IMR-90 (cell line): ENCODE measurements at regions not wholly inside any gene's neighbourhood (a gene's known extent, or its start where the extent isn't known, plus 50 kb on each side); places are given as distances from the start of the nearest gene placed in this dataset.

Source experiments
- ATAC-seq: fragments of 200-7000 bp; cut with Tn5 transposase; 2 replicates; pipeline ENCODE4 v1.9.1; 2020; ENCODE audit warnings: low read depth, mild to moderate bottlenecking, moderate library complexity
- BruUV-seq: library from RNA; stranded (reverse); fragments of 400-500 nt; replicated peaks from 2 replicates; lab custom pipeline; 2021; lab: Mats Ljungman, UMichigan
- CTCF ChIA-PET: fragments of 300-600 bp; formaldehyde crosslinking; extraction: SDS; loops from one replicate; lab custom pipeline; 2021; ENCODE audit warnings: antibody characterized with exemption; lab: Yijun Ruan, JAX
- POLR2A ChIA-PET: fragments of 300-600 bp; sonication (Branson Sonifier 250); formaldehyde crosslinking; loops from one replicate; lab custom pipeline; 2022; ENCODE audit warnings: antibody characterized with exemption; ENCODE audit not compliant: unreplicated experiment; lab: Charles Lee
- DNase-seq: peaks from one replicate; pipeline ENCODE4 v3.0.0; 2013
- H2AFZ ChIP-seq: replicated peaks from 2 replicates; pipeline ENCODE3; 2013; ENCODE audit warnings: low read length, mild to moderate bottlenecking; ENCODE audit not compliant: poor library complexity
- H2AK5ac ChIP-seq: 2 replicates; pipeline ENCODE4 v1.6.1; 2013; ENCODE audit warnings: low read depth, low read length, inconsistent platforms
- H2AK9ac ChIP-seq: replicated peaks from 2 replicates; pipeline ENCODE3; 2013; ENCODE audit warnings: mild to moderate bottlenecking, low read depth, low read length, moderate library complexity; ENCODE audit not compliant: poor library complexity
- H2BK120ac ChIP-seq: 2 replicates; pipeline ENCODE4 v1.6.1; 2013; ENCODE audit warnings: low read depth, low read length, inconsistent platforms
- H2BK15ac ChIP-seq: 3 replicates; pipeline ENCODE4 v1.6.1; 2013; ENCODE audit warnings: low read depth, low read length, inconsistent platforms
- H2BK20ac ChIP-seq: 2 replicates; pipeline ENCODE4 v1.6.1; 2013; ENCODE audit warnings: low read depth, mild to moderate bottlenecking, inconsistent platforms, low read length, moderate library complexity
- H2BK5ac ChIP-seq: 2 replicates; pipeline ENCODE4 v1.6.1; 2013; ENCODE audit warnings: mild to moderate bottlenecking, low read depth, low read length, inconsistent platforms; ENCODE audit not compliant: poor library complexity, severe bottlenecking
- H3K14ac ChIP-seq: replicated peaks from 2 replicates; pipeline ENCODE4 v1.6.1; 2013; ENCODE audit warnings: low read depth, low read length, inconsistent platforms
- H3K18ac ChIP-seq: 2 replicates; pipeline ENCODE4 v1.6.1; 2013; ENCODE audit warnings: low read depth, low read length, control low read depth
- H3K23ac ChIP-seq: 2 replicates; pipeline ENCODE4 v1.6.1; 2013; ENCODE audit warnings: low read depth, low read length, inconsistent platforms
- H3K27ac ChIP-seq: 2 replicates; pipeline ENCODE4 v1.5.1; 2013; ENCODE audit warnings: mild to moderate bottlenecking, control low read depth, low read length; ENCODE audit not compliant: insufficient read depth
- H3K27me3 ChIP-seq: 2 replicates; pipeline ENCODE4 v1.6.1; 2013; ENCODE audit warnings: low read length; ENCODE audit not compliant: control insufficient read depth, insufficient read depth
- H3K36me3 ChIP-seq: 2 replicates; pipeline ENCODE4 v1.6.1; 2013; ENCODE audit warnings: low read length, mixed read lengths; ENCODE audit not compliant: control insufficient read depth, insufficient read depth
- H3K4ac ChIP-seq: 2 replicates; pipeline ENCODE4 v1.6.1; 2013; ENCODE audit warnings: low read depth, low read length, inconsistent platforms
- H3K4me1 ChIP-seq: 2 replicates; pipeline ENCODE4 v1.6.1; 2013; ENCODE audit warnings: low read length, mixed read lengths; ENCODE audit not compliant: control insufficient read depth, insufficient read depth
- H3K4me2 ChIP-seq: 2 replicates; pipeline ENCODE4 v1.6.1; 2013; ENCODE audit warnings: low read depth, mild to moderate bottlenecking, control low read depth, low read length, moderate library complexity
- H3K4me3 ChIP-seq: 2 replicates; pipeline ENCODE4 v1.5.1; 2013; ENCODE audit warnings: low read depth, mild to moderate bottlenecking, control low read depth, low read length, moderate library complexity; ENCODE audit not compliant: insufficient read depth
- H3K56ac ChIP-seq: 2 replicates; pipeline ENCODE4 v1.6.1; 2013; ENCODE audit warnings: low read length, inconsistent platforms; ENCODE audit not compliant: insufficient read depth; ENCODE audit errors: extremely low read depth
- H3K79me1 ChIP-seq, 2 experiments: 2 replicates each; pipeline ENCODE4 v1.6.1; 2013; ENCODE audit warnings: low read length in 2 of 2, inconsistent platforms in 1 of 2, low read depth in 1 of 2
- H3K9ac ChIP-seq: 2 replicates; pipeline ENCODE4 v1.6.1; 2013; ENCODE audit warnings: low read depth, low read length, control low read depth
- H3K9me1 ChIP-seq: 2 replicates; pipeline ENCODE4 v1.6.1; 2013; ENCODE audit warnings: low read length, inconsistent platforms; ENCODE audit not compliant: insufficient read depth
- H3K9me3 ChIP-seq: 2 replicates; pipeline ENCODE4 v1.6.1; 2013; ENCODE audit warnings: low read length; ENCODE audit not compliant: control insufficient read depth, insufficient read depth
- H4K20me1 ChIP-seq: 2 replicates; pipeline ENCODE4 v1.6.1; 2013; ENCODE audit warnings: low read length, inconsistent platforms; ENCODE audit not compliant: insufficient read depth
- H4K5ac ChIP-seq: 2 replicates; pipeline ENCODE4 v1.6.1; 2013; ENCODE audit warnings: mild to moderate bottlenecking, low read depth, low read length, control low read depth
- H4K8ac ChIP-seq, 2 experiments: 2 replicates each; pipeline ENCODE4 v1.6.1; 2013; ENCODE audit warnings: low read depth in 2 of 2, low read length in 2 of 2, control low read depth in 1 of 2, inconsistent platforms in 1 of 2
- H4K91ac ChIP-seq: 2 replicates; pipeline ENCODE4 v1.6.1; 2013; ENCODE audit warnings: low read depth, low read length, inconsistent platforms; ENCODE audit not compliant: insufficient read depth
- BHLHE40 ChIP-seq: fragments of 150-350 bp; IDR thresholded peaks from 2 replicates; pipeline ENCODE4 v1.6.1; 2016; ENCODE audit warnings: mild to moderate bottlenecking, low read depth, low read length
- CEBPB ChIP-seq: IDR thresholded peaks from 2 replicates; pipeline ENCODE4 v1.6.1; 2012; ENCODE audit warnings: low read depth, low read length, improper control_type of control experiment
- CHD1 ChIP-seq: IDR thresholded peaks from 2 replicates; pipeline ENCODE4 v1.6.1; 2012; ENCODE audit warnings: low read depth, low read length, improper control_type of control experiment
- CTCF ChIP-seq: conservative IDR thresholded peaks from 2 replicates; pipeline ENCODE4 v1.5.1; 2012; ENCODE audit warnings: mild to moderate bottlenecking, low read depth, low read length, improper control_type of control experiment
- ELK1 ChIP-seq: fragments of 150-350 bp; IDR thresholded peaks from 2 replicates; pipeline ENCODE4 v1.6.1; 2016; ENCODE audit warnings: low read depth, mild to moderate bottlenecking, low read length, moderate library complexity, borderline replicate concordance
- FOS ChIP-seq: fragments of 150-350 bp; IDR thresholded peaks from 2 replicates; pipeline ENCODE4 v1.6.1; 2016; ENCODE audit warnings: low read depth, low read length
- MAFK ChIP-seq: IDR thresholded peaks from 2 replicates; pipeline ENCODE4 v1.6.1; 2012; ENCODE audit warnings: low read depth, low read length, improper control_type of control experiment
- MAZ ChIP-seq: IDR thresholded peaks from 2 replicates; pipeline ENCODE4 v1.6.1; 2012; ENCODE audit warnings: low read depth, mild to moderate bottlenecking, low read length, improper control_type of control experiment, moderate library complexity, borderline replicate concordance
- MXI1 ChIP-seq: IDR thresholded peaks from 2 replicates; pipeline ENCODE4 v1.6.1; 2012; ENCODE audit warnings: low read depth, mild to moderate bottlenecking, low read length, moderate library complexity, borderline replicate concordance
- NFE2L2 ChIP-seq: fragments of 150-350 bp; IDR thresholded peaks from 2 replicates; pipeline ENCODE4 v1.6.1; 2016; ENCODE audit warnings: low read depth, mild to moderate bottlenecking, low read length
- POLR2A ChIP-seq: IDR thresholded peaks from 2 replicates; pipeline ENCODE4 v1.6.1; 2012; ENCODE audit warnings: mild to moderate bottlenecking, low read depth, low read length
- RAD21 ChIP-seq: IDR thresholded peaks from 2 replicates; pipeline ENCODE4 v1.6.1; 2012; ENCODE audit warnings: low read length, improper control_type of control experiment
- RCOR1 ChIP-seq: IDR thresholded peaks from 2 replicates; pipeline ENCODE4 v1.6.1; 2012; ENCODE audit warnings: mild to moderate bottlenecking, low read length, improper control_type of control experiment; ENCODE audit not compliant: insufficient replicate concordance
- RFX5 ChIP-seq: IDR thresholded peaks from 2 replicates; pipeline ENCODE4 v1.8.0; 2012; ENCODE audit warnings: low read depth, mild to moderate bottlenecking, low read length, moderate library complexity
- SMC3 ChIP-seq: fragments of 150-350 bp; IDR thresholded peaks from 2 replicates; pipeline ENCODE4 v1.6.1; 2016; ENCODE audit warnings: low read depth, mild to moderate bottlenecking, antibody characterized with exemption, low read length, moderate library complexity
- USF2 ChIP-seq: fragments of 150-350 bp; IDR thresholded peaks from 2 replicates; pipeline ENCODE4 v1.6.1; 2017; ENCODE audit warnings: mild to moderate bottlenecking, antibody characterized with exemption, low read length, low read depth
- WGBS, 2 experiments: methylation state at CpG; one replicate each; pipeline versions ENCODE4 v1.1.5 to v1.1.7; 2013; ENCODE audit warnings: missing lambda C conversion rate in 2 of 2; ENCODE audit not compliant: insufficient read length in 1 of 2; ENCODE audit errors: extremely low coverage in 2 of 2; 5-methylcytosine and 5-hydroxymethylcytosine counted together
- dilution Hi-C: fragments of 300-500 bp; cut with HindIII; formaldehyde crosslinking; loops from one replicate; pipeline ENCODE4 v1.14.3; 2018; ENCODE audit warnings: low sequenced_read_pairs; ENCODE audit not compliant: unreplicated experiment
- in situ Hi-C: fragments of 300-500 bp; cut with MboI; formaldehyde crosslinking; loops from 3 replicates; pipeline ENCODE4 v1.14.3; 2019; ENCODE audit warnings: low sequenced_read_pairs, inconsistent platforms, mixed read lengths
- intact Hi-C: fragments of 100-400 bp; cut with micrococcal nuclease; formaldehyde crosslinking; loops from 2 replicates; pipeline ENCODE4 v1.10.0; 2022

- Histone ChIP-seq H3K79me1 (no peaks in the 10 kb centered on the region), H3K4ac (no peak overlapping the region), H2BK20ac (no peak overlapping the region), H3K56ac (no peak overlapping the region), H3K36me3 (no peaks in the 10 kb centered on the region), H3K4me3 (no peak overlapping the region), H3K27me3 (peaks cover 1% of the 10 kb centered on the region; the same call in 1 of the 2 replicates), H4K5ac (no peak overlapping the region), H4K91ac (no peak overlapping the region), H3K4me1 (no peaks in the 10 kb centered on the region), H2AFZ (no peak overlapping the region), H4K8ac (no peak overlapping the region), H2BK5ac (no peak overlapping the region), H2BK120ac (no peak overlapping the region), H3K23ac (no peak overlapping the region), H2AK5ac (no peak overlapping the region), H2BK15ac (no peak overlapping the region), H3K18ac (no peak overlapping the region), H3K27ac (no peak overlapping the region), H3K9me3 (no peaks in the 10 kb centered on the region), H2AK9ac (no peak overlapping the region), H3K9me1 (no peaks in the 10 kb centered on the region), H3K9ac (no peak overlapping the region), H3K4me2 (no peak overlapping the region), H3K14ac (no peak overlapping the region), H4K20me1 (no peaks in the 10 kb centered on the region)
- no peak for TF ChIP-seq RAD21
- no peak for TF ChIP-seq MAZ
- TF ChIP-seq USF2, result no peak
- no peak for TF ChIP-seq SMC3
- no peak for TF ChIP-seq BHLHE40
- no peak for TF ChIP-seq POLR2A
- TF ChIP-seq CHD1, result no peak
- TF ChIP-seq FOS, result no peak
- no peak for TF ChIP-seq RCOR1
- no peak for TF ChIP-seq CTCF
- no peak for TF ChIP-seq MXI1
- TF ChIP-seq ELK1, result no peak
- TF ChIP-seq NFE2L2, result no peak
- no peak for TF ChIP-seq MAFK
- no peak for TF ChIP-seq CEBPB
- no peak for TF ChIP-seq RFX5
- no TSS peak for BruUV-seq
- CTCF ChIA-PET, result no interaction called here
- POLR2A ChIA-PET, result no interaction called here
- intact Hi-C loops (no loop called here), in situ Hi-C loops (no loop called here), dilution Hi-C loops (no loop called here)
- ATAC-seq (no peak), DNase-seq (no peak)
- 80% methylated on average over 1 of the region's 5 CpGs; no CpG with 5 or more reads in 1 of the 2 experiments for WGBS, 2 experiments
Observed at GRCh38 chr3:59438492-59438891, 388.7 kb upstream of the CFAP20DC start.
